ENCODE measurements at regions not wholly inside any gene's neighbourhood (a gene's known extent, or its start where the extent isn't known, plus 50 kb on each side); places are given as distances from the start of the nearest gene placed in this dataset.

GRCh38 chr6:148214667-148215066 lies 128.0 kb upstream of the SASH1 start:
- no peak overlapping the region for H3K4me3 ChIP-seq (ENCODE audit: low read depth, low read length)
- H3K36me3 ChIP-seq (replicated peaks): no peaks in the 10 kb centered on the region
- DNase-seq: no peak
- no peak for TF ChIP-seq CTCF (IDR thresholded peaks at IDR 0.05; ENCODE audit: low read depth, low read length, missing control alignments)
- no peak overlapping the region for H3K27ac ChIP-seq
- H3K27me3 ChIP-seq (replicated peaks): no peaks in the 10 kb centered on the region
- in situ Hi-C loops (cut with HindIII; ENCODE audit: low pct_ligation_motif_present, low sequenced_read_pairs): no loop called here

- Histone ChIP-seq H3K4me3 (ENCODE audit: low read depth, low read length) (no peak overlapping the region), H3K36me3 (replicated peaks) (no peaks in the 10 kb centered on the region), H3K27me3 (replicated peaks) (no peaks in the 10 kb centered on the region), H3K27ac (no peak overlapping the region)
- DNase-seq: no peak
- in situ Hi-C loops (cut with HindIII; ENCODE audit: low pct_ligation_motif_present, low sequenced_read_pairs): no loop called here
- no peak for TF ChIP-seq CTCF (IDR thresholded peaks at IDR 0.05; ENCODE audit: low read depth, low read length, missing control alignments)
Observed at GRCh38 chr6:148217051-148217450, 125.6 kb upstream of the SASH1 start.

GRCh38 chr6:148217921-148218320 lies 124.7 kb upstream of the SASH1 start:
- no peak for DNase-seq
- no peak overlapping the region for H3K27ac ChIP-seq
- no peak overlapping the region for H3K4me3 ChIP-seq (ENCODE audit: low read depth, low read length)
- in situ Hi-C loops (cut with HindIII; ENCODE audit: low pct_ligation_motif_present, low sequenced_read_pairs): no loop called here
- H3K27me3 ChIP-seq (replicated peaks): no peaks in the 10 kb centered on the region
- H3K36me3 ChIP-seq (replicated peaks): no peaks in the 10 kb centered on the region
- TF ChIP-seq CTCF (IDR thresholded peaks at IDR 0.05; ENCODE audit: low read depth, low read length, missing control alignments): no peak

- TF ChIP-seq CTCF (IDR thresholded peaks at IDR 0.05; ENCODE audit: low read depth, low read length, missing control alignments): no peak
- H3K4me3 ChIP-seq (ENCODE audit: low read depth, low read length): no peak overlapping the region
- H3K36me3 ChIP-seq (replicated peaks): no peaks in the 10 kb centered on the region
- DNase-seq: no peak
- no peaks in the 10 kb centered on the region for H3K27me3 ChIP-seq (replicated peaks)
- in situ Hi-C loops (cut with HindIII; ENCODE audit: low pct_ligation_motif_present, low sequenced_read_pairs): no loop called here
- H3K27ac ChIP-seq: no peak overlapping the region
Observed at GRCh38 chr6:148218542-148219258, 123.9 kb upstream of the SASH1 start.

GRCh38 chr6:148221196-148221979 lies 121.2 kb upstream of the SASH1 start:
- Histone ChIP-seq H3K27ac (no peak overlapping the region), H3K4me3 (ENCODE audit: low read depth, low read length) (no peak overlapping the region), H3K27me3 (replicated peaks) (no peaks in the 10 kb centered on the region), H3K36me3 (replicated peaks) (no peaks in the 10 kb centered on the region)
- in situ Hi-C loops (cut with HindIII; ENCODE audit: low pct_ligation_motif_present, low sequenced_read_pairs): no loop called here
- no peak for TF ChIP-seq CTCF (IDR thresholded peaks at IDR 0.05; ENCODE audit: low read depth, low read length, missing control alignments)
- DNase-seq: no peak

All from brain microvascular endothelial cell (primary cell).